SU-DHL-6 (cell line): ENCODE measurements at regions not wholly inside any gene's neighbourhood (a gene's known extent, or its start where the extent isn't known, plus 50 kb on each side); places are given as distances from the start of the nearest gene placed in this dataset.

ENCODE experiments used
- H2AFZ ChIP-seq: fragments of 200-600 bp; sonication (generic); 2 replicates; pipeline ENCODE4 v1.6.1; 2014; ENCODE audit warnings: low read depth, mild to moderate bottlenecking, moderate library complexity, mixed read lengths, antibody characterized with exemption, low read length; ENCODE audit not compliant: severe bottlenecking
- H3F3A ChIP-seq: fragments of 200-600 bp; shearing (Covaris generic); 2 replicates; pipeline ENCODE4 v1.6.0; 2016; ENCODE audit warnings: antibody characterized with exemption, mild to moderate bottlenecking; ENCODE audit not compliant: insufficient read depth
- H3K27ac ChIP-seq: fragments of 200-600 bp; sonication (generic); 2 replicates; pipeline ENCODE4 v1.5.1; 2016; ENCODE audit warnings: low read depth, mild to moderate bottlenecking, low read length, moderate library complexity, mixed read lengths
- H3K27me3 ChIP-seq: fragments of 200-600 bp; sonication (generic), shearing (Covaris generic); 2 replicates; pipeline ENCODE4 v1.6.0; 2014; ENCODE audit warnings: mild to moderate bottlenecking, low read length
- H3K36me3 ChIP-seq: fragments of 200-600 bp; sonication (generic); 2 replicates; pipeline ENCODE4 v1.6.1; 2014; ENCODE audit warnings: mild to moderate bottlenecking, low read length, mixed read lengths
- H3K4me2 ChIP-seq: fragments of 300-600, 200-600 bp; shearing (Covaris generic), sonication (generic); 2 replicates; pipeline ENCODE4 v1.6.0; 2014; ENCODE audit warnings: low read length, low read depth, mild to moderate bottlenecking; ENCODE audit not compliant: poor library complexity, severe bottlenecking
- H3K4me3 ChIP-seq: fragments of 200-600 bp; sonication (generic); 2 replicates; pipeline ENCODE4 v1.5.1; 2014; ENCODE audit warnings: antibody characterized with exemption, low read length, mild to moderate bottlenecking, mixed read lengths; ENCODE audit not compliant: insufficient read depth, poor library complexity, severe bottlenecking
- H3K79me2 ChIP-seq: fragments of 200-600 bp; sonication (generic); 2 replicates; pipeline ENCODE4 v1.6.1; 2014; ENCODE audit warnings: mild to moderate bottlenecking, low read length, moderate library complexity; ENCODE audit not compliant: insufficient read depth
- H3K9ac ChIP-seq: fragments of 200-600 bp; sonication (generic); 2 replicates; pipeline ENCODE4 v1.7.0; 2014; ENCODE audit warnings: mild to moderate bottlenecking, low read length
- H3K9me2 ChIP-seq: fragments of 200-600 bp; sonication (generic); replicated peaks from 2 replicates; pipeline ENCODE4 v1.6.1; 2014; ENCODE audit warnings: low read length; ENCODE audit not compliant: insufficient read depth
- H3K9me3 ChIP-seq: fragments of 200-600 bp; sonication (generic); 2 replicates; pipeline ENCODE4 v1.6.1; 2014; ENCODE audit warnings: low read length, mixed read lengths; ENCODE audit not compliant: insufficient read depth
- H4K20me1 ChIP-seq: fragments of 200-600 bp; sonication (generic); 2 replicates; pipeline ENCODE4 v1.6.1; 2014; ENCODE audit warnings: low read depth, mild to moderate bottlenecking, antibody characterized with exemption, low read length, moderate library complexity, mixed read lengths
- CTCF ChIP-seq: fragments of 200-600 bp; sonication (generic); IDR thresholded peaks from one replicate; pipeline ENCODE4 v1.5.1; 2017; ENCODE audit warnings: antibody characterized with exemption, mild to moderate bottlenecking, low read length, moderate library complexity; ENCODE audit not compliant: insufficient read depth, poor library complexity, severe bottlenecking
- EZH2phosphoT487 ChIP-seq: fragments of 200-600 bp; sonication (generic), shearing (Covaris generic); conservative IDR thresholded peaks from 2 replicates; pipeline ENCODE4 v1.6.1; 2018; ENCODE audit warnings: mild to moderate bottlenecking, antibody characterized with exemption, low read length, moderate library complexity, mixed read lengths

- Histone ChIP-seq H3K27me3 (no peaks in the 10 kb centered on the region), H3K9me3 (no peaks in the 10 kb centered on the region), H3K79me2 (no peaks in the 10 kb centered on the region), H3K9me2 (no peaks in the 10 kb centered on the region), H3K9ac (no peak overlapping the region), H3K4me2 (no peak overlapping the region), H4K20me1 (no peaks in the 10 kb centered on the region), H3K4me3 (no peak overlapping the region), H3K36me3 (no peaks in the 10 kb centered on the region), H3F3A (no peaks in the 10 kb centered on the region), H2AFZ (no peak overlapping the region), H3K27ac (no peak overlapping the region)
- TF ChIP-seq EZH2phosphoT487 (no peak), CTCF (no peak)
Observed at GRCh38 chr12:40515041-40515816, 177.0 kb upstream of the CNTN1 start.

DNA sequence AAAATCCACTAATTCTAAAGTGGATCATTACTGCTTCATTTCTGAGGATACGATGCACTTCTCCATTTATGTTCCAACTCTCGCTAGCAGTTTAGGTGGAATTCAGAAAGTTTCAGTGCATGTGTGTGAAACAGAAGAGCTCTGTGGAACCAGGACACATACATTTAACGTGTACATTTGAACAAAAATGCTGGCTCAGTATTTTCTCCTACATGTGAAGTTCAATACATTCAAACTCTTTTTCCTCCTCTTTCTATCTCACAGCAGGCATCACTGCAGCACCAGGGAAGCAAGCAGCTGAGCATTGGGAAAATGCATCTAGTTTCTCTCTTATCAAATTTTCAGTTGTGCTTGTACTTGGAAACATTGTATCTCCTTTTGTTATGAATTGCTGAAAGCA, 169.4 kb upstream of the CNTN1 start:
- no peak overlapping the region for H3K27ac ChIP-seq
- no peaks in the 10 kb centered on the region for H3K36me3 ChIP-seq
- H3K4me2 ChIP-seq: no peak overlapping the region
- no peak overlapping the region for H3K9ac ChIP-seq
- no peaks in the 10 kb centered on the region for H3K9me2 ChIP-seq
- H3F3A ChIP-seq: no peaks in the 10 kb centered on the region
- no peak overlapping the region for H2AFZ ChIP-seq
- H3K9me3 ChIP-seq: no peaks in the 10 kb centered on the region
- no peak overlapping the region for H3K4me3 ChIP-seq
- no peaks in the 10 kb centered on the region for H3K27me3 ChIP-seq
- H4K20me1 ChIP-seq: no peaks in the 10 kb centered on the region
- no peak for TF ChIP-seq EZH2phosphoT487
- no peak for TF ChIP-seq CTCF
- no peaks in the 10 kb centered on the region for H3K79me2 ChIP-seq

DNA sequence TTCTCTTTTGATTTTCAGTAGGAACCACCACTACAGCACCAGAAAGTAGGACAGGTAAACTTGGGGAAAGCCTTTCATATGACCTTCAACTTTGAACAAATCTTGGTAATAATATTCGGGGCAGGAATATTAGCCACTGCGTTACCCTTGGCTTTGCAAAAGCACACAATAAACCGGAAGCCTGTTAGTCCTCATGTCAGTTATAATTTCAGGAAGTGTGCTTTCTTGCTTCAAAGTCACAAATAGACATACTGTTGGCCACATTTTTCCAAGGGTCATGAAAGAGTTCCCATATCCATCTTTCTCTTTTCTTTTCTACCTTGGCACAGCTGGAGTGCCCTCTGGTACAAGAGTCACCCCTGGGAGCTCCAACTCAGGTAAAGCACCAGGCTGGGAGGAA, 167.2 kb upstream of the CNTN1 start:
- H3K4me3 ChIP-seq: no peak overlapping the region
- no peaks in the 10 kb centered on the region for H3F3A ChIP-seq
- H3K27ac ChIP-seq: no peak overlapping the region
- no peaks in the 10 kb centered on the region for H3K79me2 ChIP-seq
- no peaks in the 10 kb centered on the region for H3K36me3 ChIP-seq
- no peak overlapping the region for H2AFZ ChIP-seq
- no peaks in the 10 kb centered on the region for H4K20me1 ChIP-seq
- H3K9ac ChIP-seq: no peak overlapping the region
- no peak for TF ChIP-seq CTCF
- TF ChIP-seq EZH2phosphoT487: no peak
- H3K9me2 ChIP-seq: no peaks in the 10 kb centered on the region
- no peaks in the 10 kb centered on the region for H3K27me3 ChIP-seq
- H3K9me3 ChIP-seq: no peaks in the 10 kb centered on the region
- H3K4me2 ChIP-seq: no peak overlapping the region
